ENCODE measurements at regions not wholly inside any gene's neighbourhood (a gene's known extent, or its start where the extent isn't known, plus 50 kb on each side); places are given as distances from the start of the nearest gene placed in this dataset.
"Not testable (repeated sequence)": the region's sequence is repeated elsewhere in the genome, so short reads cannot be mapped to it uniquely, and the experiment has no call there.

DNA sequence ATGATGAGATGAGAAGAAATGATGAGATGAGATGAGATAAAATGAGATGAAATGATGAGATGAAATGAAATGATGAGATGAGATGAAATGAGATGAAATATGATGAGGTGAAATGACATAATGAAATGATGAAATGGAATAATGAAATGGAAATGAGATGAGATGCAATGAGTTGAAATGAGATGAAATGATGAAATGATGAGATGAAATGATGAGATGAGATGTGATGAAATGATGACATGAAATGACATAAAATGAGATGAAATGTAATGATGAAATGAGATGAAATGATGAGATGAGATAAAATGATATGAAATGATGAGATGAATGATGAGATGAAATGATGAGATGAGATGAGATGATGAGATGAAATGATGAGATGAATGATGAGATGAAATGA lies 338.6 kb upstream of the PLGLB1 start:
- not testable (repeated sequence) for DNase-seq

DNA sequence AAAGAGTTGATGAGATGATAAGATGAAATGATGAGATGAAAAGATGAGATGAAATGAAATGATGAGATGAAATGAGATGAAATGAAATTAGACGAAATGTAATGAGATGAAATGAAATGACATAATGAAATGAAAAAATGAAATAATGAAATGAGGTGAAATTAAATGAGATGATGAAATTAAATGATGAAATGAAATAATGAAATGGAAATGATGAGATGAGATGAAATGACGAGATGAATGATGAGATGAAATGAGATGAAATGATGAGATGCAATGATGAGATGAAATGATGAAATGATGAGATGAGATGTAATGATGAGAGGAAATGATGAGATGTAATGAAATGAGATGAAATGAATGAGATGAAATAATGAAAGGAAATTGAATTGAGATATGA lies 339.3 kb upstream of the PLGLB1 start:
- not testable (repeated sequence) for DNase-seq

DNA sequence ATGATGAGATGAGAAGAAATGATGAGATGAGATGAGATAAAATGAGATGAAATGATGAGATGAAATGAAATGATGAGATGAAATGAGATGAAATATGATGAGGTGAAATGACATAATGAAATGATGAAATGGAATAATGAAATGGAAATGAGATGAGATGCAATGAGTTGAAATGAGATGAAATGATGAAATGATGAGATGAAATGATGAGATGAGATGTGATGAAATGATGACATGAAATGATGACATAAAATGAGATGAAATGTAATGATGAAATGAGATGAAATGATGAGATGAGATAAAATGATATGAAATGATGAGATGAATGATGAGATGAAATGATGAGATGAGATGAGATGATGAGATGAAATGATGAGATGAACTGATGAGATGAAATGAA lies 340.2 kb upstream of the PLGLB1 start:
- DNase-seq, result not testable (repeated sequence)

DNA sequence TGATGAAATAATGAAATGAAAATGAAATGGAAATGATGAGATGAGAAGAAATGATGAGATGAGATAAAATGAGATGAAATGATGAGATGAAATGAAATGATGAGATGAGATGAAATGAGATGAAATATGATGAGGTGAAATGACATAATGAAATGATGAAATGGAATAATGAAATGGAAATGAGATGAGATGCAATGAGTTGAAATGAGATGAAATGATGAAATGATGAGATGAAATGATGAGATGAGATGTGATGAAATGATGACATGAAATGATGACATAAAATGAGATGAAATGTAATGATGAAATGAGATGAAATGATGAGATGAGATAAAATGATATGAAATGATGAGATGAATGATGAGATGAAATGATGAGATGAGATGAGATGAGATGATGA lies 342.7 kb upstream of the PLGLB1 start:
- peak in 1 of 2 donors; percentile 1 for DNase-seq

DNA sequence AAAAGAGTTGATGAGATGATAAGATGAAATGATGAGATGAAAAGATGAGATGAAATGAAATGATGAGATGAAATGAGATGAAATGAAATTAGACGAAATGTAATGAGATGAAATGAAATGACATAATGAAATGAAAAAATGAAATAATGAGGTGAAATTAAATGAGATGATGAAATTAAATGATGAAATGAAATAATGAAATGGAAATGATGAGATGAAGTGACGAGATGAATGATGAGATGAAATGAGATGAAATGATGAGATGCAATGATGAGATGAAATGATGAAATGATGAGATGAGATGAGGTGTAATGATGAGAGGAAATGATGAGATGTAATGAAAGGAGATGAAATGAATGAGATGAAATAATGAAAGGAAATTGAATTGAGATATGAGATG lies 343.4 kb upstream of the PLGLB1 start:
- DNase-seq, result not testable (repeated sequence)

DNA sequence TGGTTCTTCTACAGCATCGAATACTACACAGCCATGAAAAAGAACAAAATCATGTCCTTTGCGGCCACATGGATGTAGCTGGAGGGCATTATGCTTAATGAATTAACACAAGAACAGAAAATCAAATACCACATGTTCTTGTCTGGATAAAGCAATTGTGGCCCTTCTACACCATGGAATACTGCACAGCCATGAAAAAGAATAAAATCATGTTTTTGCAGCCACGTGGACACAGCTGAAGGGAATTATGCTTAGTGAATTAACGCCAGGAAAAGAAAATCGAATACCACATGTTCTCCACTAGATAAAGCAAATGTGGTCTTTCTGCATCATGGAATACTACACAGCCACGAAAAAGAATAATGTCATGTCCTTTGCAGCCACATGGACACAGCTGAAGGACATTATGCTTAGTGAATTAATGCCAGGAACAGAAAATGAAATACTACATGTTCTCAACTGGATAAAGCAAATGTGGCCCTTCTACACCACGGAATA lies 361.8 kb upstream of the PLGLB2 start:
- DNase-seq, result not testable (repeated sequence)

DNA sequence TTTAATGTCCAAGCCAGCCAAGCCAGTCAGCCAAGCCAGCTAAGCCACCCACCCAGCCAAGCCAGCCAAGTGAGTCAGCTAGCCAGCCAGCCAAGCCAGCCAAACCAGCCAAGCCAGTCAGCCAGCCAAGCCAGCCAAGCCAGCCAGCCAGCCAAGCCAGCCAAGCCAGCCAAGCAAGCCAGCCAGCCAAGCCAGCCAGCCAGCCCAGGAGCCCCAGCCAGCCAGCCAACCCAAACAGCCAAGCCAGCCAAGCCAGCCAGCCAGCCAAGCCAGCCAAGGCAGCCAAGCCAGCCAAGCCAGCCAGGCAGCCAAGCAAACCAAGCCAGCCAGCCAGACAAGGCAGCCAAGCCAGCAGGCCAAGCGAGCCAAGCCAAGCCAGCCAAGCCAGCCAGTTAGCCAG lies 352.1 kb upstream of the PLGLB2 start:
- DNase-seq, result not testable (repeated sequence)

DNA sequence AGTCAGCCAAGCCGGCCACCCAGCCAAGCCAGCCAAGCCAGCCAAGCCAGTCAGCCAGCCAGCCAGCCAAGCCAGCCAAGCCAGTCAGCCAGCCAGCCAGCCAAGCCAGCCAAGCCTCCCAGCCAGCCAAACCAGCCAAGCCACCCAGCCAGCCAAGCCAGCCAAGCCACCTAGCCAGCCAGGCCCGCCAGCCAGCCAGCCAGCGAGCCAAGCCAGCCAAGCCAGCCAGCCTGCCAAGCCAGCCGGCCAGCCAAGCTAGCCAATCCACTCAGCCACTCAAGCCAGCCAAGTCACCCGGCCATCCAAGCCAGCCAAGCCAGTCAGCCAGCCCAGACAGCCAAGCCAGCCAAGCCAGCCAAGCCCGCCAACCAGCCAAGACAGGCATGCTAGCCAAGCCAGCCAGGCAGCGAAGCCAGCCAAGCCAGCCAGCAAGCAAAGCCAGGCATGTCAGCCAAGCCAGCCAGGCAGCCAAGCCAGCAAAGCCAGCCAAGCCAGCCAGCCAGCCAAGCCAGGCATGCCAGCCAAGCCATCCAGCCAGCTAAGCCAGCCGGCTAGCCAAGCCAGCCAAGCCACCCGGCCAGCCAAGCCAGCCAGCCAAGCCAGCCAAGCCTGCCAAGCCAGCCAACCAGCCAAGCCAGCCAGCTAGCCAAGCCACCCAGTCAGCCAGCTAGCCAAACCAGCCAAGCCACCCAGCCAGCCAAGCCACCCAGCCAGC lies 351.2 kb upstream of the PLGLB2 start:
- DNase-seq, result not testable (repeated sequence)

DNA sequence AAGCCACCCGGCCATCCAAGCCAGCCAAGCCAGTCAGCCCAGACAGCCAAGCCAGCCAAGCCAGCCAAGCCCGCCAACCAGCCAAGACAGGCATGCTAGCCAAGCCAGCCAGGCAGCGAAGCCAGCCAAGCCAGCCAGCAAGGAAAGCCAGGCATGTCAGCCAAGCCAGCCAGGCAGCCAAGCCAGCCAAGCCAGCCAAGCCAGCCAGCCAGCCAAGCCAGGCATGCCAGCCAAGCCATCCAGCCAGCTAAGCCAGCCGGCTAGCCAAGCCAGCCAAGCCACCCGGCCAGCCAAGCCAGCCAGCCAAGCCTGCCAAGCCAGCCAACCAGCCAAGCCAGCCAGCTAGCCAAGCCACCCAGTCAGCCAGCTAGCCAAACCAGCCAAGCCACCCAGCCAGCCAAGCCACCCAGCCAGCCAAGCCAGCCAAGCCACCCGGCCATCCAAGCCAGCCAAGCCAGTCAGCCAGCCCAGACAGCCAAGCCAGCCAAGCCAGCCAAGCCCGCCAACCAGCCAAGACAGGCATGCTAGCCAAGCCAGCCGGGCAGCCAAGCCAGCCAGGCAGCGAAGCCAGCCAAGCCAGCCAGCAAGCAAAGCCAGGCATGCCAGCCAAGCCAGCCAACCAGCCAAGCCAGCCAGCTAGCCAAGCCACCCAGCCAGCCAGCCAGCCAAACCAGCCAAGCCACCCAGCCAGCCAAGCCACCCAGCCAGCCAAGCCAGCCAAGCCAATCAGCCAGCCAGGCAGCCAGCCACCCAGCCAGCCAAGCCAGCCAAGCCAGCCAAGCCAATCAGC lies 350.4 kb upstream of the PLGLB2 start:
- not testable (repeated sequence) for DNase-seq

DNA sequence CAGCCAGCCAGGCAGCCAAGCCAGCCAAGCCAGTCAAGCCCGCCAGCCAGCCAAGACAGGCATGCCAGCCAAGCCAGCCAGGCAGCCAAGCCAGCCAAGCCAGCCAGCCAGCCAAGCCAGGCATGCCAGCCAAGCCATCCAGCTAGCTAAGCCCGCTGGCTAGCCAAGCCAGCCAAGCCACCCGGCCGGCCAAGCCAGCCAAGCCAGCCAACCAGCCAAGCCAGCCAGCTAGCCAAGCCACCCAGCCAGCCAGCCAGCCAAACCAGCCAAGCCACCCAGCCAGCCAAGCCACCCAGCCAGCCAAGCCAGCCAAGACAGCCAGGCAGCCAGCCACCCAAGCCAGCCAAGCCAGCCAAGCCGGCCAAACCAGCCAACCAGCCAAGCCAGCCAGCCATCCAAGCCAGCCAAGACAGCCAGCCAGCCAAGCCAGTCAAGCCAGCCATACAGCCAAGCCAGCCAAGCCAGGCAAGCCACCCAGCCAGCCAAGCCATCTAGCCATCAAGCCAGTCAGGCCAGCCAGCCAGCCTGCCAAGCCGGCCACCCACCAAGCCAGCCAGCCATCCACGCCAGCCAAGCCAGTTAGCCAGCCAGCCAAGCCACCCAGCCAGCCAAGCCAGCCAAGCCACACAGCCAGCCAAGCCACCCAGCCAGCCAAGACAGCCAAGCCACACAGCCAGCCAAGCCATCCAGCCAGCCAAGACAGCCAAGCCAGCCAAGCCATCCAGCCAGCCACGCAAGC lies 349.2 kb upstream of the PLGLB2 start:
- DNase-seq, result not testable (repeated sequence)

DNA sequence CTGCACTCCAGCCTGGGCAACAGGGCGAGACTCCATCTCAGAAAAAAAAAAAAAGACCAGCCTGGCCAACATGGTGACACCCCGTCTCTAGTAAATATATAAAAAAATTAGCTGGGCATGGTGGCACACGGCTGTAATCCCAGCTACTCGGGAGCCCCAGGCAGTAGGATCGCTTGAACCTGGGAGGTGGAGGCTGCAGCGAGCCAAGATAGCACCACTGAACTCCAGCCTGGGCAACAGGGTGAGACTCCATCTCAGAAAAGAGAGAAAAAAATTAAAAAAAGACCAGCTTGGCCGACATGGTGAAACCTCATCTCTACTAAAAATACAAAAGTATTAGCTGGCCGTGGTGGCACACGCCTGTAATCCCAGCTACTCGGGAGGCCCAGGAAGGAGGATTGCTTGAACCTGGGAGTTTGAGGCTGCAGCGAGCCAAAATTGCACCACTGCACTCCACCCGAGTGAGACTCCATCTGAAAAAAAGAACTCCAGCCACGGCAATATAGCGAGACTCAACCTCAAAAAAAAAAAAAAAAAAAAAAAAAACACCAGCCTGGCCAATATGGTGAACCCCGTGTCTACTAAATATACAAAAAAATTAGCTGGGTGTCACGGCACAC lies 346.1 kb upstream of the PLGLB2 start:
- DNase-seq, result no peak

DNA sequence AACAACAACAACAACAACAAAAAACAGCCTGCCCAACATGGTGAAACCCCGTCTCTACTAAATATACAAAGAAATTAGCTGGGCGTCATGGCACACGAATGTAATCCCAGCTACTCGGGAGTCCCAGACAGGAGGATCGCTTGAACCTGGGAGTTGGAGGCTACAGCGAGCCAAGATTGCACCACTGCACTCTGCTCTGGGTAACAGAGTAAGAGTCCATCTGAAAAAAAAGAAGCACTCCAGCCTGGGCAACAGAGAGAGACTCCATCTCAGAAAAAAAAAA lies 344.1 kb upstream of the PLGLB2 start:
- DNase-seq, result no peak

DNA sequence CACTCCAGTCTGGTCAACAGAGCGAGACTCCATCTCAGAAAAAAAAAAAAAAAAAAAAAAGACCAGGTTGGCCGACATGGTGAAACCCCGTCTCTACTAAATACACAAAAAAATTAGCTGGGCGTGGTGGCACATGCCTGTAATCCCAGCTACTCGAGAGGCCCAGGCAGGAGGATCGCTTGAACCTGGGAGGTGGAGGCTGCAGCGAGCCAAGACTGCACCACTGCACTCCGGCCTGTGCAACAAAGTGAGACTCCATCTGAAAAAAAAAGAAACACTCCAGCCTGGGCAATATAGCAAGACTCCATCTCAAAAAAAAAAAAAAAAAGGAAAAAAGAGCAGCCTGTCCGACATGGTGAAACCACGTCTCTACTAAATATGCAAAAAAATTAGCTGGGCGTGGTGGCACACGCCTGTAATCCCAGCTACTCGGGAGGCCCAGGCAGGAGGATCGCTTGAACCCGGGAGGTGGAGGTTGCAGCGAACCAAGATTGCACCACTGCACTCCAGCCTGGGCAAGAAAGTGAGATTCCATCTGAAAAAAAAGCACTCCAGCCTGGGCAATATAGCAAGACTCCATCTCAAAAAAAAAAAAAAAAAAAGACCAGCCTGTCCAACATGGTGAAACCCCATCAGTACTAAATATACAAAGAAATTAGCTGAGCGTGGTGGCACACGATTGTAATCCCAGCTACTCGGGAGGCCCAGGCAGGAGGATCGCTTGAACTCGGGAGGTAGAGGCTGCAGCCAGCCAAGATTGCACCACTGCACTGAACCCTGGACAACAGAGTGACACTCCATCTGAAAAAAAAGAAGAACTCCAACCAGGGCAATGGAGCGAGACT lies 343.3 kb upstream of the PLGLB2 start:
- not testable (repeated sequence) for DNase-seq

DNA sequence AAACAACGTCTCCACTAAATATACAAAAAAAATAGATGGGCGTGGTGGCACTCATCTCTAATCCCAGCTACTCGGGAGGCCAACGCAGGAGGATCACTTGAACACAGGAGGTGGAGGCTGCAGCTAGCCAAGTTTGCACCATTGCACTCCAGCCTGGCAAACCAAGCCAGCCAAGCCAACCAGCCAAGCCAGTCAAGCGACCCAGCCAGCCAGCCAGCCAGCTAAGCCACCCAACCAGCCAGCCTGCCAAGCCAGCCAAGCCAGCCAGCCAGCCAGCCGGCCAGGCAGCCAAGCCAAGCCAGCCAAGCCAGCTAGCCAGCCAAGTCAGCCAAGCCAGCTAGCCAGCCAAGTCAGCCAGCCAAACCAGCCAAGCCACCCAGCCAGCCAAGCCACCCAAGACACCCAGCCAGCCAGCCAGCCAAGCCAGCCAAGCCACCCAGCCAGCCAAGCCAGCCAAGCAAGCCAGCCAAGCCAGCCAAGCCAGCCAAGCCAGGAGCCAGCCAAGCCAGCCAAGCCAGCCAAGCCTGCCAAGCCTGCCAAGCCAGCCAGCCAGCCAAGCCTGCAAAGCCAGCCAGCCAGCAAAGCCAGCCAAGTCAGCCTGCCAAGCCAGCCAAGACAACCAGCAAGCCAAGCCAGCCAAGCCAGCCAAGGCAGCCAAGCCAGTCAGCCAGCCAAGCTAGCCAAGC lies 342.2 kb upstream of the PLGLB2 start:
- not testable (repeated sequence) for DNase-seq

DNA sequence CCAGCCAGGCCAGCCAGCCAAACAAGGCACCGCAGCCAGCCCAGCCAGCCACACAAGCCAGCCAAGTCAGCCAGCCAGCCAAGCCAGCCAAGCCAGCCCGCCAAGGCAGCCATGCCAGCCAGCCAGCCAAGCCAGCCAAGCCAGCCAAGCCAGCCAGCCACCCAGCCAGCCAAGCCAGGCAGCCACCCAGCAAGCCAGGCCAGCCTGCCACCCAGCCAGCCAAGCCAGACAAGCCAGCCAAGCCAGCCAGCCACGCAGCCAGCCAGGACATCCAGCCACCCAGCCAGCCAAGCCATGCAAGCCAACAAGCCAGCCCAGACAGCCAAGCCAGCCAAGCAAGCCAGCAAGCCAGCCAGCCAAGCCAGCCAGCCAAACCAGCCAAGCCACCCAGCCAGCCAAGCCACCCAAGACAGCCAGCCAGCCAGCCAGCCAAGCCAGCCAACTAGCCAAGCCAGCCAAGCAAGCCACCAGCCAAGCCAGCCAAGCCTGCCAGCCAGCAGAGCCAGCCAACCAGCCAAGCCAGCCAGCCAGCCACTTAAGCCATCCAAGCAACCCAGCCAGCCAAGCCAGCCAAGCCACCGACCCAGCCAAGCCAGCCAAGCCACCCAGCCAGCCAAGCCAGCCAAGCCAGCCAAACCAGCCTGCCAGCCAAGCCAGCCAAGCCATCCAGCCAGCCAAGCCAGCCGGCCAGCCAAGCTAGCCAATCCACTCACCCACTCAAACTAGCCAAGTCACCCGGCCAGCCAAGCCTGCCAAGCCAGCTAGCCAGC lies 341.3 kb upstream of the PLGLB2 start:
- DNase-seq, result not testable (repeated sequence)

DNA sequence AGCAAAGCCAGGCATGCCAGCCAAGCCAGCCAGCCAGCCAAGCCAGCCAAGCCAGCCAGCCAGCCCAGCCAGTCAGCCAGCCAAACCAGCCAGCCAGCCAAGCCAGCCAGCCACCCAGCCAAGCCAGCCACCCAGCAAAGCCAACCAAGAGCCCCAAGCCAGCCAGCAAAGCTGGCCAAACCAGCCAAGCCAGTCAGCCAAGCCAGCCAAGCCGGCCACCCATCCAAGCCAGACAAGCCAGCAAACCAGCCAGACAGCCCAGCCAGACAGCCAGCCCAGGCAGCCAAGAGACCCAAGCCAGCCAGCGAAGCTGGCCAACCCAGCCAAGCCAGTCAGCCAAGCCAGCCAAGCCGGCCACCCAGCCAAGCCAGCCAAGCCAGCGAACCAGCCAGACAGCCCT lies 338.3 kb upstream of the PLGLB2 start:
- not testable (repeated sequence) for DNase-seq

DNA sequence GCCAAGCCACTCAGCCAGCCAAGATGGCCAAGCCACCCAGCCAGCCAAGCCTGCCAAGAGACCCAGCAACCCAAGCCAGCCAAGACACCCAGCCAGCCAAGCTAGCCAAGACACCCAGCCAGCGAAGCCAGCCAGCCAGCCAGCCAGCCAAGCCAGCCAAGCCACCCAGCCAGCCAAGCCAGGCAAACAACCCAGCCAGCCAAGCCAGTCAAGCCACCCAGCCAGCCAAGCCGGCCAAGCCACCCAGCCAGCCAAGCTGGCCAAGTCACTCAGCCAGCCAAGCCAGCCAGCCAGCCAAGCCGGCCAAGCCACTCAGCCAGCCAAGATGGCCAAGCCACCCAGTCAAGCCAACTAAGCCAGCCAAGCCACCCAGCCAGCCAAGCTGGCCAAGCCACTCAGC lies 337.5 kb upstream of the PLGLB2 start:
- not testable (repeated sequence) for DNase-seq

DNA sequence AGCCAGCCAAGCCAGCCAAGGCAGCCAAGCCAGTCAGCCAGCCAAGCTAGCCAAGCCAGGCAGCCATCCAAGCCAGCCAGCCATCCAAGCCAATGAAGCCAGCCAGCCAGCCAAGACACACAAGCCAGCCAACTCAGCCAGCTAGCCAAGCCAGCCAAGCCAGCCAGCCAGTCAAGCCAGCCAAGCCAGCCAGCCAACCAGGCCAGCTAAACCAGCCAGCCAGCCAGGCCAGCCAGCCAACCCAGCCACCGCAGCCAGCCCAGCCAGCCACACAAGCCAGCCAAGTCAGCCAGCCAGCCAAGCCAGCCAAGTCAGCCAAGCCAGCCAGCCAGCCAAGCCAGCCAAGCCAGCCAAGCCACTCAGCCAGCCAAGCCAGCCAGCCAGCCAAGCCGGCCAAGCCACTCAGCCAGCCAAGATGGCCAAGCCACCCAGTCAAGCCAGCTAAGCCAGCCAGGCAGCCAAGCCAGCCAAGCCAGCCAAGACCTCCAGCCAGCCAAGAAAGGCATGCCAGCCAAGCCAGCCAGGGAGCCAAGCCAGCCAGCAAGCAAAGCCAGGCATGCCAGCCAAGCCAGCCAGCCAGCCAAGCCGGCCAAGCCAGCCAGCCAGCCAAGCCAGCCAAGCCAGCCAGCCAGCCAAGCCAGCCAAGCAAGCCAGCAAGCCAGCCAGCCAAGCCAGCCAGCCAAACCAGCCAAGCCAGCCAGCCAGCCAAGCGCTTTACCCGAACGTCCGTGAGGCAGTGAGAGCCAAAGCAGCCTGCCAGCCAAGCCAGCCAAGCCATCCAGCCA lies 335.7 kb upstream of the PLGLB2 start:
- DNase-seq, result not testable (repeated sequence)

DNA sequence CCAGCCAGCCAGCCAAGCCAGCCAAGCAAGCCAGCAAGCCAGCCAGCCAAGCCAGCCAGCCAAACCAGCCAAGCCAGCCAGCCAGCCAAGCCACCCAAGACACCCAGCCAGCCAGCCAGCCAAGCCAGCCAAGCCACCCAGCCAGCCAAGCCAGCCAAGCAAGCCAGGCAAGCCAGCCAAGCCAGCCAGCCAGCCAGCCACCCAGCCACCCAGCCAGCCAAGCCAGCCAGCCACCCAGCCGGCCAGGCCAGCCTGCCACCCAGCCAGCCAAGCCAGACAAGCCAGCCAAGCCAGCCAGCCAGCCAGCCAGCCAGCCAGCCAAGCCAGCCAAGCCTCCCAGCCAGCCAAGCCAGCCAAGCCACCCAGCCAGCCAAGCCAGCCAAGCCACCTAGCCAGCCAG lies 333.6 kb upstream of the PLGLB2 start:
- not testable (repeated sequence) for DNase-seq
